Gastrocnemius medialis (tissue), 4 donors: ENCODE measurements at regions not wholly inside any gene's neighbourhood (a gene's known extent, or its start where the extent isn't known, plus 50 kb on each side); places are given as distances from the start of the nearest gene placed in this dataset.

Experiments used
- ATAC-seq, 2 donors: fragments of 150-250 bp; one replicate each; pipeline ENCODE4 v1.9.1; 2016
- DNase-seq, 2 donors: peaks; one replicate each; pipeline ENCODE4 v3.0.0-alpha.2; 2019
- H3K27ac ChIP-seq, 4 donors: fragments of 200-600 bp; sonication (generic); 1 replicate in 1 of 4; 2 replicates in 3 of 4; pipeline ENCODE4 v1.5.1; 2016 to 2018; ENCODE audit warnings: mild to moderate bottlenecking in 2 of 4, moderate library complexity in 1 of 4
- H3K27me3 ChIP-seq, 3 donors: fragments of 200-600 bp; sonication (generic) in 2 of 3; 1 replicate in 1 of 3; 2 replicates in 2 of 3; pipeline versions ENCODE4 v1.5.1 to v1.6.0; 2016 to 2019; ENCODE audit warnings: mild to moderate bottlenecking in 1 of 3, moderate library complexity in 1 of 3
- H3K36me3 ChIP-seq, 2 donors: fragments of 200-600 bp; sonication (generic) in 1 of 2; one replicate each; pipeline ENCODE4 v1.5.1; 2017 to 2018
- H3K4me1 ChIP-seq, 2 donors: fragments of 200-600 bp; sonication (generic) in 1 of 2; one replicate each; pipeline ENCODE4 v1.5.1; 2016 to 2017; ENCODE audit warnings: mild to moderate bottlenecking in 2 of 2
- H3K4me3 ChIP-seq, 4 donors: fragments of 200-600 bp; sonication (generic) in 3 of 4; 1 replicate in 1 of 4; 2 replicates in 3 of 4; pipeline ENCODE4 v1.5.1; 2016 to 2019; ENCODE audit warnings: mild to moderate bottlenecking in 2 of 4
- H3K9me3 ChIP-seq, 3 donors: fragments of 200-600 bp; sonication (generic) in 2 of 3; 1 replicate in 1 of 3; 2 replicates in 2 of 3; pipeline ENCODE4 v1.5.1; 2016 to 2019
- POLR2A ChIP-seq, 2 donors: fragments of 450-650 bp; IDR thresholded peaks; one replicate each; pipeline ENCODE4 v1.6.1; 2017; ENCODE audit warnings: antibody characterized with exemption in 2 of 2, mild to moderate bottlenecking in 2 of 2, moderate library complexity in 2 of 2
- in situ Hi-C, 4 donors: fragments of 200-750 bp; cut with MboI; loops; one replicate each; pipeline versions ENCODE4 v1.15.0 to v1.8.0; 2017; ENCODE audit warnings: low sequenced_read_pairs in 4 of 4
- intact Hi-C: fragments of 100-400 bp; cut with DNase I; formaldehyde crosslinking; loops from one replicate; pipeline ENCODE4 v1.15.1; 2023; ENCODE audit warnings: low total_unique reads
- TF ChIP-seq, protein P1 (sequence below), 5 experiments: fragments of 450-650 bp in 3 of 5; fragments of 200-600 bp in 2 of 5; sonication (generic) in 2 of 5; IDR thresholded peaks in 4 of 5; conservative IDR thresholded peaks in 1 of 5; 1 replicate in 4 of 5; 2 replicates in 1 of 5; pipeline ENCODE4 v1.5.1; 2016 to 2019; ENCODE audit warnings: antibody characterized with exemption in 5 of 5, mild to moderate bottlenecking in 3 of 5, moderate library complexity in 3 of 5

DNA sequence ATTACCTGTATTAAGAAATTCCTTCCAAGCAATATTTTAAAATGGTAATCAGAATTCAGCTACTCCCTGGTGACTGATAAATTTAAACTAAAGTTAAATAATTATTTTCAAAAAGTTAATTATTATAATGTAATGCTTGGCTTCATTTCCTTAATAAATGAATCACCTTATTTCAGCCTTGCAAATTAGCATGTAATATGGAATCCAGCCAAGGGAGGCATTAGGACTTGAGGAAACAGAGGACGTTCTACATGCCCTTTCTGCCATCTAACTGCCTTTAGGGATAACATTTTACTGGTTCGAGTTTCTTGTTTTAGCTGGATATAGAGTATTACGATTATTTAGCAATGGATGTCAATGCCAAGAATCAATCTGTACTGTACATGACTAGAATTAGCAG lies 636.3 kb downstream of the TSN start:
- ATAC-seq, result no peak
- Histone ChIP-seq H3K9me3 (no peaks in the 10 kb centered on the region), H3K36me3 (no peaks in the 10 kb centered on the region), H3K4me1 (no peaks in the 10 kb centered on the region), H3K4me3 (no peak overlapping the region), H3K27ac (no peak overlapping the region), H3K27me3 (no peaks in the 10 kb centered on the region)
- in situ Hi-C loops (no loop called here), intact Hi-C loops (no loop called here)
- TF ChIP-seq, protein P1, sequence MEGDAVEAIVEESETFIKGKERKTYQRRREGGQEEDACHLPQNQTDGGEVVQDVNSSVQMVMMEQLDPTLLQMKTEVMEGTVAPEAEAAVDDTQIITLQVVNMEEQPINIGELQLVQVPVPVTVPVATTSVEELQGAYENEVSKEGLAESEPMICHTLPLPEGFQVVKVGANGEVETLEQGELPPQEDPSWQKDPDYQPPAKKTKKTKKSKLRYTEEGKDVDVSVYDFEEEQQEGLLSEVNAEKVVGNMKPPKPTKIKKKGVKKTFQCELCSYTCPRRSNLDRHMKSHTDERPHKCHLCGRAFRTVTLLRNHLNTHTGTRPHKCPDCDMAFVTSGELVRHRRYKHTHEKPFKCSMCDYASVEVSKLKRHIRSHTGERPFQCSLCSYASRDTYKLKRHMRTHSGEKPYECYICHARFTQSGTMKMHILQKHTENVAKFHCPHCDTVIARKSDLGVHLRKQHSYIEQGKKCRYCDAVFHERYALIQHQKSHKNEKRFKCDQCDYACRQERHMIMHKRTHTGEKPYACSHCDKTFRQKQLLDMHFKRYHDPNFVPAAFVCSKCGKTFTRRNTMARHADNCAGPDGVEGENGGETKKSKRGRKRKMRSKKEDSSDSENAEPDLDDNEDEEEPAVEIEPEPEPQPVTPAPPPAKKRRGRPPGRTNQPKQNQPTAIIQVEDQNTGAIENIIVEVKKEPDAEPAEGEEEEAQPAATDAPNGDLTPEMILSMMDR (IDR thresholded peaks at IDR 0.05 in 4 of 5, conservative IDR thresholded peaks at IDR 0.05 in 1 of 5), result no peak
- TF ChIP-seq POLR2A (IDR thresholded peaks at IDR 0.05), result no peak
- no peak for DNase-seq

DNA sequence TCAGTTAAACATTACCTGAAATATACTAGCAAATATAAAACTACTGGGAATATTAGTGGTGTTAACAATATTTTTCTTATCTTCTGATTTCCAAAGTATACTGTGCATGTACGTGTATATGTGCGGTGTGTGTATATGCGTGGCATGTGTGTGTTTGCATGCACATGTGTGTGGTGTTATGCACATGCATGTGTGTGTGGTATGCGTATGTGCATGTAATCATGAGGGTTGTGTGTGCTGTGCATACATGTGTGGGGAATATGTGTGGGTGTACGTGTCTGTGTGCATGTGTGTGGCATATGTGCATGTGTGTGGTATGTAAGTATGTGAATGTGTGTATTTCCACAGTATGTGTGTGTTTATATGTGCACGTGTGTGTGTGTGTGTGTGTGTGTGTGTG lies 640.2 kb downstream of the TSN start:
- in situ Hi-C loops, result no loop called here
- no peak for ATAC-seq
- TF ChIP-seq, protein P1 (IDR thresholded peaks at IDR 0.05 in 4 of 5, conservative IDR thresholded peaks at IDR 0.05 in 1 of 5), result no peak
- TF ChIP-seq POLR2A (IDR thresholded peaks at IDR 0.05), result no peak

DNA sequence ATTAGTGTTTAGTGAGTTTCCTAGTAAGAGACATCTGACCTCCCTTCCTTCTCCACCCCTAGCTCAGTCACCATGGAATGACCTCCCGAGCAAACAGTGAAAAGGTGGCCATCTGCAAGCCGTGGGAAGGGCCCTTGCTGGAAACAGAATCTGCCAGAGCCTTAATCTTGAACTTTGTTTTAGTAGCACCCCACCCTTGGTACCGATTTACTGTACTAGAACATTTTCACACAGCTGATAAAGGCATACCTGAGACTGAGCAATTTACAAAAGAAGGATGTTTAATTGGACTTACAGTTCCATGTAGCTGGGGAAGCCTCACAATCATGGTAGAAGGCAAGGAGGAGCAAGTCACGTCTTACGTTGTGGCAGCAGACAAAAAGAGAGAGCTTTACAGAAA lies 655.8 kb downstream of the TSN start:
- intact Hi-C loops (no loop called here), in situ Hi-C loops (no loop called here)
- no peaks in the 10 kb centered on the region for H3K9me3 ChIP-seq
- H3K4me3 ChIP-seq, result no peak overlapping the region
- H3K36me3 ChIP-seq, result no peaks in the 10 kb centered on the region
- no peak for TF ChIP-seq POLR2A (IDR thresholded peaks at IDR 0.05)
- TF ChIP-seq, protein P1 (IDR thresholded peaks at IDR 0.05 in 4 of 5, conservative IDR thresholded peaks at IDR 0.05 in 1 of 5), result no peak
- no peaks in the 10 kb centered on the region for H3K4me1 ChIP-seq
- H3K27me3 ChIP-seq, result no peaks in the 10 kb centered on the region
- ATAC-seq (no peak), DNase-seq (no peak)
- H3K27ac ChIP-seq, result no peak overlapping the region

More for the DNA sequence above, 640.2 kb downstream of the TSN start:
- no peaks in the 10 kb centered on the region for H3K36me3 ChIP-seq
- no peaks in the 10 kb centered on the region for H3K9me3 ChIP-seq
- no peaks in the 10 kb centered on the region for H3K4me1 ChIP-seq
- no peaks in the 10 kb centered on the region for H3K27me3 ChIP-seq
- H3K27ac ChIP-seq, result no peak overlapping the region
- no peak overlapping the region for H3K4me3 ChIP-seq
- intact Hi-C loops, result no loop called here
- DNase-seq, result no peak

DNA sequence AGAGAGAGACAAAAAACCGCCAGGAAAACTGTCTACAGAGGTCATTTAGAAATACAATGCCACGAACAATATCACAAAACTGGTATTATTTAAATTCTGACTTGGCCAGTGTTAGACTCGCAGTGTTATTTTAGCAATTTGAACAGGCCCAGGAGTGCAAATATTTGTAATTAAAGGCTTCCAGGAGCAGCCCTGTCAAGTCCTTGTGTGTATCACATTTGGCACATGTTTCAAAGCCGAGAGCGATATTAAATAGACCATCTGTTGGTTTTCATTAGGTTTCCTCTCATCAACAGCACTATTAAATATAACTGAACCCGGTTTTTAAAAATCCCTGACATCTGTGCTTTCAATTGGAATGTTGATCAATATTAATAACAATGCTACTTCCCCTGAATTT lies 656.9 kb downstream of the TSN start:
- in situ Hi-C loops (no loop called here), intact Hi-C loops (no loop called here)
- no peaks in the 10 kb centered on the region for H3K27me3 ChIP-seq
- no peaks in the 10 kb centered on the region for H3K36me3 ChIP-seq
- H3K27ac ChIP-seq, result no peak overlapping the region
- no peak for DNase-seq
- TF ChIP-seq, protein P1 (IDR thresholded peaks at IDR 0.05 in 4 of 5, conservative IDR thresholded peaks at IDR 0.05 in 1 of 5), result no peak
- no peak for ATAC-seq
- no peaks in the 10 kb centered on the region for H3K9me3 ChIP-seq
- H3K4me1 ChIP-seq, result no peaks in the 10 kb centered on the region
- no peak overlapping the region for H3K4me3 ChIP-seq

DNA sequence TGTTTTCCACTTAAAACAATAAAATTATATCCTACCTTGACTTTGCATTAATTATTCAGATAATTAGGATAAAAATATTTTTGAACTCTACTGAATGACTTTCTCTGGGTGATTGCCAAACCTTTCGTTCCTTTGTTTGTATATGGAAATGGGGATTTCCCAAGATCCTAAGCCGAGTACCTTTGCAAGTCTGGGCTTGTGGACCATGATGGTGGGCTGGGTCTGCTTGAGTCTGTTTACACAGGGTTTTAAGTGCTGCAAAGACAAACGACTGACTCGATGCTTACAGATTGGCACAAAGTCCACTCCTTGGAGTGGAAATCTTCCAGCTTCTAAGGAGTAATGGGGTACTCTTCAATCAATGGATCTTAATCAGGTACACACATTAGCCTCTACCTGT lies 659.5 kb downstream of the TSN start:
- no peak for TF ChIP-seq POLR2A (IDR thresholded peaks at IDR 0.05)
- TF ChIP-seq, protein P1 (IDR thresholded peaks at IDR 0.05 in 4 of 5, conservative IDR thresholded peaks at IDR 0.05 in 1 of 5), result no peak
- intact Hi-C loops (no loop called here), in situ Hi-C loops (no loop called here)
- Histone ChIP-seq H3K36me3 (no peaks in the 10 kb centered on the region), H3K4me1 (no peaks in the 10 kb centered on the region), H3K4me3 (no peak overlapping the region), H3K9me3 (no peaks in the 10 kb centered on the region), H3K27me3 (no peaks in the 10 kb centered on the region), H3K27ac (no peak overlapping the region)
- DNase-seq, result no peak
- ATAC-seq, result no peak
